H9 (cell line): ENCODE measurements at regions not wholly inside any gene's neighbourhood (a gene's known extent, or its start where the extent isn't known, plus 50 kb on each side); places are given as distances from the start of the nearest gene placed in this dataset.

Experiments
- DNase-seq: peaks from one replicate; pipeline ENCODE4 v3.0.0-alpha.2; 2017
- H2AFZ ChIP-seq: one replicate; pipeline ENCODE4 v1.6.1; 2013; ENCODE audit warnings: mild to moderate bottlenecking, low read length, control low read depth, moderate library complexity
- H2AK5ac ChIP-seq: 2 replicates; pipeline ENCODE4 v1.6.1; 2013; ENCODE audit warnings: low read length, control low read depth, mixed read lengths; ENCODE audit not compliant: insufficient read length
- H2BK120ac ChIP-seq: one replicate; pipeline ENCODE4 v1.6.1; 2013; ENCODE audit warnings: low read depth, mild to moderate bottlenecking, low read length, control low read depth, inconsistent platforms; ENCODE audit not compliant: poor library complexity, severe bottlenecking
- H2BK12ac ChIP-seq: 2 replicates; pipeline ENCODE4 v1.6.1; 2013; ENCODE audit warnings: low read length, control low read depth, mixed read lengths, low read depth; ENCODE audit not compliant: insufficient read length
- H2BK15ac ChIP-seq: 2 replicates; pipeline ENCODE4 v1.6.1; 2013; ENCODE audit warnings: low read depth, low read length, control low read depth
- H2BK20ac ChIP-seq: one replicate; pipeline ENCODE4 v1.6.1; 2013; ENCODE audit warnings: low read depth, mild to moderate bottlenecking, low read length, control low read depth, inconsistent platforms; ENCODE audit not compliant: poor library complexity, severe bottlenecking
- H2BK5ac ChIP-seq: 2 replicates; pipeline ENCODE4 v1.6.1; 2013; ENCODE audit warnings: low read length, control low read depth, mixed read lengths; ENCODE audit not compliant: insufficient read length
- H3K14ac ChIP-seq: 2 replicates; pipeline ENCODE4 v1.6.1; 2013; ENCODE audit warnings: low read length, control low read depth; ENCODE audit not compliant: insufficient read depth
- H3K18ac ChIP-seq: 2 replicates; pipeline ENCODE4 v1.6.1; 2013; ENCODE audit warnings: low read depth, mild to moderate bottlenecking, mixed read lengths, low read length, control low read depth; ENCODE audit not compliant: insufficient read length
- H3K23ac ChIP-seq: 2 replicates; pipeline ENCODE4 v1.6.1; 2013; ENCODE audit warnings: low read length, control low read depth, mixed read lengths, low read depth; ENCODE audit not compliant: insufficient read length
- H3K23me2 ChIP-seq: 2 replicates; pipeline ENCODE4 v1.6.1; 2013; ENCODE audit warnings: low read depth, mild to moderate bottlenecking, mixed read lengths, low read length, control low read depth; ENCODE audit not compliant: insufficient read length, poor library complexity, severe bottlenecking
- H3K27ac ChIP-seq: 2 replicates; pipeline ENCODE4 v1.5.1; 2013; ENCODE audit warnings: low read length, control low read depth, mixed read lengths, low read depth; ENCODE audit not compliant: insufficient read length
- H3K27me3 ChIP-seq: 2 replicates; pipeline ENCODE4 v1.6.1; 2013; ENCODE audit warnings: low read length, control low read depth, inconsistent platforms; ENCODE audit not compliant: insufficient read depth
- H3K4ac ChIP-seq: 2 replicates; pipeline ENCODE4 v1.6.1; 2013; ENCODE audit warnings: low read depth, mild to moderate bottlenecking, control low read depth, inconsistent platforms, low read length, moderate library complexity
- H3K4me1 ChIP-seq: 2 replicates; pipeline ENCODE4 v1.6.1; 2013; ENCODE audit warnings: low read length, control low read depth, inconsistent platforms; ENCODE audit not compliant: insufficient read depth
- H3K4me2 ChIP-seq: 2 replicates; pipeline ENCODE4 v1.6.1; 2013; ENCODE audit warnings: low read length, control low read depth, mixed read lengths; ENCODE audit not compliant: insufficient read length, insufficient read depth
- H3K56ac ChIP-seq: 2 replicates; pipeline ENCODE4 v1.6.1; 2013; ENCODE audit warnings: low read depth, mild to moderate bottlenecking, mixed read lengths, low read length, control low read depth; ENCODE audit not compliant: insufficient read length
- H3K79me1 ChIP-seq: 2 replicates; pipeline ENCODE4 v1.6.1; 2013; ENCODE audit warnings: low read depth, mild to moderate bottlenecking, moderate library complexity, low read length, control low read depth, inconsistent platforms; ENCODE audit not compliant: insufficient read depth, poor library complexity, severe bottlenecking
- H3K79me2 ChIP-seq: 2 replicates; pipeline ENCODE4 v1.6.1; 2013; ENCODE audit warnings: low read length, control low read depth, inconsistent platforms; ENCODE audit not compliant: insufficient read depth
- H3K9ac ChIP-seq: 2 replicates; pipeline ENCODE4 v1.6.1; 2013; ENCODE audit warnings: low read length, control low read depth, mixed read lengths; ENCODE audit not compliant: insufficient read length; ENCODE audit errors: extremely low read depth
- H3K9me3 ChIP-seq: one replicate; pipeline ENCODE4 v1.6.1; 2013; ENCODE audit warnings: low read depth, low read length, inconsistent platforms; ENCODE audit not compliant: control insufficient read depth
- H3T11ph ChIP-seq: one replicate; pipeline ENCODE4 v1.6.1; 2013; ENCODE audit warnings: mild to moderate bottlenecking, low read length, control low read depth, inconsistent platforms
- H4K20me1 ChIP-seq: one replicate; pipeline ENCODE4 v1.6.1; 2013; ENCODE audit not compliant: control insufficient read depth, insufficient read length, insufficient read depth
- H4K5ac ChIP-seq: 2 replicates; pipeline ENCODE4 v1.6.1; 2013; ENCODE audit warnings: low read depth, mild to moderate bottlenecking, mixed read lengths, low read length, control low read depth; ENCODE audit not compliant: insufficient read length
- H4K8ac ChIP-seq: replicated peaks from 2 replicates; pipeline ENCODE4 v1.6.1; 2013; ENCODE audit warnings: low read length, control low read depth, mixed read lengths, low read depth; ENCODE audit not compliant: insufficient read length
- H4K91ac ChIP-seq: 2 replicates; pipeline ENCODE4 v1.6.1; 2013; ENCODE audit warnings: low read depth, mild to moderate bottlenecking, moderate library complexity, mixed read lengths, low read length, control low read depth; ENCODE audit not compliant: insufficient read length
- H3K27ac Mint-ChIP-seq, 3 experiments: 2 replicates in 2 of 3; 3 replicates in 1 of 3; pipeline ENCODE4 v1.8.0; 2020 to 2021; ENCODE audit warnings: mixed read lengths in 3 of 3, mild to moderate bottlenecking in 1 of 3, moderate library complexity in 1 of 3
- H3K27me3 Mint-ChIP-seq: 2 replicates; pipeline ENCODE4 v1.8.0; 2021; ENCODE audit warnings: low read depth, mild to moderate bottlenecking, moderate library complexity, mixed read lengths
- H3K36me3 Mint-ChIP-seq, 3 experiments: 2 replicates in 2 of 3; 3 replicates in 1 of 3; pipeline ENCODE4 v1.8.0; 2020 to 2021; ENCODE audit warnings: low read depth in 3 of 3, mixed read lengths in 3 of 3; ENCODE audit not compliant: insufficient read depth in 1 of 3
- H3K4me1 Mint-ChIP-seq, 2 experiments: 2 replicates each; pipeline ENCODE4 v1.8.0; 2020; ENCODE audit warnings: mixed read lengths in 2 of 2
- H3K4me3 Mint-ChIP-seq, 2 experiments: 2 replicates in 1 of 2; 3 replicates in 1 of 2; pipeline ENCODE4 v1.8.0; 2020 to 2021; ENCODE audit warnings: mild to moderate bottlenecking in 2 of 2, mixed read lengths in 2 of 2, moderate library complexity in 1 of 2
- H3K9me3 Mint-ChIP-seq, 2 experiments: 2 replicates in 1 of 2; 3 replicates in 1 of 2; pipeline ENCODE4 v1.8.0; 2020; ENCODE audit warnings: mild to moderate bottlenecking in 2 of 2, mixed read lengths in 2 of 2, moderate library complexity in 1 of 2
- CTCF ChIP-seq: fragments of 200-600 bp; sonication (generic); conservative IDR thresholded peaks from 3 replicates; pipeline ENCODE4 v1.8.0; 2021; ENCODE audit warnings: antibody characterized with exemption, mild to moderate bottlenecking
- WGBS: extraction: QIAGEN DNeasy Blood & Tissue Kit; methylation state at CpG from one replicate; pipeline ENCODE4 v1.1.7; 2013; ENCODE audit warnings: missing lambda C conversion rate, low lambda C conversion rate, mixed read lengths; ENCODE audit not compliant: insufficient read length; ENCODE audit errors: extremely low coverage; 5-methylcytosine and 5-hydroxymethylcytosine counted together

GRCh38 chr22:34861787-34862186 is 204.2 kb upstream of the ISX start:
- Mint-ChIP-seq H3K27me3 (peaks cover 6% of the 10 kb centered on the region), H3K4me3 (no peak overlapping the region), H3K9me3 (peaks cover 3% of the 10 kb centered on the region in 2 experiments; a peak in 4 of 5 replicates), H3K36me3 (no peaks in the 10 kb centered on the region), H3K4me1 (peaks cover 2 to 3% of the 10 kb centered on the region in 2 experiments; a peak in 1 of 4 replicates), H3K27ac (no peak overlapping the region)
- Histone ChIP-seq H3K27me3 (no peaks in the 10 kb centered on the region), H3K14ac (no peak overlapping the region), H4K91ac (no peak overlapping the region), H3T11ph (no peak overlapping the region), H3K4me2 (no peak overlapping the region), H2BK15ac (no peak overlapping the region), H3K9ac (no peak overlapping the region), H2BK20ac (no peak overlapping the region), H2BK5ac (no peak overlapping the region), H3K18ac (no peak overlapping the region), H4K5ac (no peak overlapping the region), H3K4ac (no peak overlapping the region), H3K9me3 (no peaks in the 10 kb centered on the region), H3K4me1 (no peaks in the 10 kb centered on the region), H2AK5ac (no peak overlapping the region), H2BK120ac (no peak overlapping the region), H3K79me2 (no peaks in the 10 kb centered on the region), H3K23ac (no peak overlapping the region), H3K79me1 (no peaks in the 10 kb centered on the region), H3K27ac (no peak overlapping the region), H4K8ac (no peak overlapping the region), H4K20me1 (no peaks in the 10 kb centered on the region), H3K56ac (no peak overlapping the region), H2AFZ (no peak overlapping the region), H2BK12ac (no peak overlapping the region), H3K23me2 (no peaks in the 10 kb centered on the region)
- TF ChIP-seq CTCF = no peak
- WGBS = no CpG with 5 or more reads among the region's 2 CpGs
- no peak for DNase-seq
